MCF 10A (cell line): ENCODE measurements at regions not wholly inside any gene's neighbourhood (a gene's known extent, or its start where the extent isn't known, plus 50 kb on each side); places are given as distances from the start of the nearest gene placed in this dataset.
"Not testable (repeated sequence)": the region's sequence is repeated elsewhere in the genome, so short reads cannot be mapped to it uniquely, and the experiment has no call there.

Experiments
- BruUV-seq: library from RNA; stranded (reverse); fragments of 400-500 nt; replicated peaks from 2 replicates; lab custom pipeline; 2021; lab: Mats Ljungman, UMichigan
- CTCF ChIA-PET: fragments of 300-600 bp; sonication (Branson Sonifier 250); formaldehyde crosslinking; extraction: SDS; loops from one replicate; lab custom pipeline; 2021; ENCODE audit warnings: antibody characterized with exemption, inconsistent platforms; lab: Yijun Ruan, JAX
- POLR2A ChIA-PET: fragments of 300-600, 350-650 bp; sonication (Branson Sonifier 250); formaldehyde crosslinking; extraction: SDS; loops from one replicate; lab custom pipeline; 2020; ENCODE audit warnings: antibody characterized with exemption, inconsistent platforms; lab: Yijun Ruan, JAX
- DNase-seq: peaks from one replicate; pipeline ENCODE4 v3.0.0-alpha.2; 2018; ENCODE audit not compliant: unreplicated experiment
- H3K27ac Mint-ChIP-seq: one replicate; pipeline ENCODE4 v1.8.0; 2022; ENCODE audit warnings: mild to moderate bottlenecking, low read depth, mixed read lengths; ENCODE audit not compliant: unreplicated experiment
- H3K27me3 Mint-ChIP-seq: one replicate; pipeline ENCODE4 v1.8.0; 2022; ENCODE audit warnings: mixed read lengths; ENCODE audit not compliant: insufficient read depth, unreplicated experiment
- H3K36me3 Mint-ChIP-seq: one replicate; pipeline ENCODE4 v1.8.0; 2022; ENCODE audit warnings: mild to moderate bottlenecking, moderate library complexity, mixed read lengths; ENCODE audit not compliant: insufficient read depth, unreplicated experiment
- H3K4me1 Mint-ChIP-seq: one replicate; pipeline ENCODE4 v1.8.0; 2022; ENCODE audit warnings: mixed read lengths; ENCODE audit not compliant: insufficient read depth, unreplicated experiment
- H3K4me3 Mint-ChIP-seq: one replicate; pipeline ENCODE4 v1.8.0; 2022; ENCODE audit warnings: mild to moderate bottlenecking, moderate library complexity, mixed read lengths; ENCODE audit not compliant: unreplicated experiment
- H3K9me3 Mint-ChIP-seq: one replicate; pipeline ENCODE4 v1.8.0; 2022; ENCODE audit warnings: mixed read lengths; ENCODE audit not compliant: unreplicated experiment
- intact Hi-C: fragments of 100-400 bp; cut with micrococcal nuclease; formaldehyde crosslinking; loops from 2 replicates; pipeline ENCODE4 v1.14.1; 2022
- TF ChIP-seq, protein P1 (sequence below): fragments of 200-600 bp; IDR thresholded peaks from one replicate; pipeline ENCODE4 v1.8.0; 2022; ENCODE audit warnings: antibody characterized with exemption, mild to moderate bottlenecking; ENCODE audit not compliant: unreplicated experiment

DNA sequence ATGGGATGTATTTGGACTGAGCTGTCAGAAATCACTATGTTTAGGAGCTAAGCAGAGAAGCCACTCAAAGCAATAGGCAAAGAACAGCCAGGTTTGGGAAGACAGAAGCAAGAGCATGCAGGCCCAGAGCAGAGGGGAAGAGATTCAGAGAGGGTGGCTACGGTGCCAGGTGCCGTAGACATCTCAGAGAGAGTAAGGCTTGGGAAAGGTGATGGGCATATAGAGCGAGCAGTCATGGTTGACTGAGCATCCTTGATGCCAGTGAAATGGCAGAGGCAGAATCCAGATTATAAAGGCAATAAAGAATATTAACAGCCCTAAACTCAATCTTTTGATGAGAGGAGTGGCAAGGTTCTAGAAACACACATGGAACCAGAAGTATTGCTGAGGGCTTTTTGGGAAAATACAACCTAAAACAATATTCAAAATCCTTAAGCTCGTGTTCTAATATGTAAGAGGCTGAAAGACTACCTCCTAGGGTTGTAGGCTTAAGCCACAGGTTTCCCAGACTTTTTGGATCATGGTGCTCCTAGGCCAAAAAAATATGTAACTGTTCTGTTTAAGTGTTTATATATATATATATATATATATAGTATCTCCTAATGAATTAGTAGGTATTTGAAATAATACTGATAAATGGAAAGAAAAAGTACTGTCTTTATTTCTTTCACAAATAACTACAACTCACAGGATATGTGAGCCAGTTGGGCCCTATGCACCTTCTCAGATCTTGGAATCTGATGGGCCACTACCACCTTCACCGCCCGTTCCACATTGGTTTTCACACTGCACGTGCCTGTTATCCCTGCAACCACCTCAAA is 113.3 kb downstream of the MYCN start:
- no TSS peak for BruUV-seq
- DNase-seq, result no peak
- no peaks in the 10 kb centered on the region for H3K36me3 Mint-ChIP-seq
- no peaks in the 10 kb centered on the region for H3K27me3 Mint-ChIP-seq
- intact Hi-C loops, result no loop called here
- TF ChIP-seq, protein P1, sequence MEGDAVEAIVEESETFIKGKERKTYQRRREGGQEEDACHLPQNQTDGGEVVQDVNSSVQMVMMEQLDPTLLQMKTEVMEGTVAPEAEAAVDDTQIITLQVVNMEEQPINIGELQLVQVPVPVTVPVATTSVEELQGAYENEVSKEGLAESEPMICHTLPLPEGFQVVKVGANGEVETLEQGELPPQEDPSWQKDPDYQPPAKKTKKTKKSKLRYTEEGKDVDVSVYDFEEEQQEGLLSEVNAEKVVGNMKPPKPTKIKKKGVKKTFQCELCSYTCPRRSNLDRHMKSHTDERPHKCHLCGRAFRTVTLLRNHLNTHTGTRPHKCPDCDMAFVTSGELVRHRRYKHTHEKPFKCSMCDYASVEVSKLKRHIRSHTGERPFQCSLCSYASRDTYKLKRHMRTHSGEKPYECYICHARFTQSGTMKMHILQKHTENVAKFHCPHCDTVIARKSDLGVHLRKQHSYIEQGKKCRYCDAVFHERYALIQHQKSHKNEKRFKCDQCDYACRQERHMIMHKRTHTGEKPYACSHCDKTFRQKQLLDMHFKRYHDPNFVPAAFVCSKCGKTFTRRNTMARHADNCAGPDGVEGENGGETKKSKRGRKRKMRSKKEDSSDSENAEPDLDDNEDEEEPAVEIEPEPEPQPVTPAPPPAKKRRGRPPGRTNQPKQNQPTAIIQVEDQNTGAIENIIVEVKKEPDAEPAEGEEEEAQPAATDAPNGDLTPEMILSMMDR, result no peak
- ChIA-PET CTCF (interaction anchor here (1.1 kb wide), 1 partner anchor 12 kb away, joined by 3 read pairs; no protein-coding TSS in a partner anchor), POLR2A (no interaction called here)
- H3K27ac Mint-ChIP-seq, result no peak overlapping the region
- no peak overlapping the region for H3K4me3 Mint-ChIP-seq
- H3K4me1 Mint-ChIP-seq, result no peaks in the 10 kb centered on the region
- peaks cover 15% of the 10 kb centered on the region for H3K9me3 Mint-ChIP-seq

DNA sequence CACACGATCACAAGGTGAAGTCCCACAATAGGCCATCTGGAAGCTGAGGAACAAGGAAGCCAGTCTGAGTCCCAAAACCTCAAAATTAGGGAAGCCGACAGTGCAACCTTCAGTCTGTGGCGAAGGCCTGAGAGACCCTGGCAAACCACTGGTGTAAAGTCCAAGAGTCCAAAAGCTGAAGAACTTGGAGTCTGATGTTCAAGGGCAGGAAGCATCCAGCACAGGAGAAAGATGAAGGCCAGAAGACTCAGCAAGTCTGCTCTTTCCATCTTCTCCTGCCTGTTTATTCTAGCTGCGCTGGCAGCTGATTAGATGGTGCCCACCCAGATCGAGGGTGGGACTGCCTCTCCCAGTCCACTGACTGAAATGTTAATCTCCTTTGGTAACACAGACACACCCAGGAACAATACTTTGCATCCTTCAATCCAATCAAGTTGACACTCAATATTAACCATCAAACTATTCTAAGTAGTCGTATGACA is 112.3 kb downstream of the MYCN start:
- DNase-seq, H3K27ac Mint-ChIP-seq, POLR2A ChIA-PET, H3K27me3 Mint-ChIP-seq, H3K36me3 Mint-ChIP-seq, H3K4me1 Mint-ChIP-seq, intact Hi-C loops, BruUV-seq, H3K4me3 Mint-ChIP-seq: not testable (repeated sequence)
- peaks cover 15% of the 10 kb centered on the region for H3K9me3 Mint-ChIP-seq
- CTCF ChIA-PET, result interaction anchor here (1.2 kb wide), 1 partner anchor 113 kb away, joined by 4 read pairs; no protein-coding TSS in a partner anchor

GRCh38 chr2:16051841-16052564 is 111.7 kb downstream of the MYCN start:
- Mint-ChIP-seq H3K4me1 (no peaks in the 10 kb centered on the region), H3K9me3 (peaks cover 11% of the 10 kb centered on the region), H3K4me3 (no peak overlapping the region), H3K27ac (no peak overlapping the region), H3K36me3 (no peaks in the 10 kb centered on the region), H3K27me3 (no peaks in the 10 kb centered on the region)
- DNase-seq, result no peak
- ChIA-PET CTCF (interaction anchor here (1.1 to 1.2 kb wide), 2 partner anchors 19 to 112 kb away, joined by 3 to 4 read pairs; no protein-coding TSS in a partner anchor), POLR2A (no interaction called here)
- intact Hi-C loops, result no loop called here
- TF ChIP-seq, protein P1, result no peak
- no TSS peak for BruUV-seq

GRCh38 chr2:16050908-16051489 is 110.6 kb downstream of the MYCN start:
- Mint-ChIP-seq H3K4me3 (no peak overlapping the region), H3K27ac (no peak overlapping the region), H3K9me3 (peaks cover 7% of the 10 kb centered on the region), H3K27me3 (no peaks in the 10 kb centered on the region), H3K36me3 (no peaks in the 10 kb centered on the region), H3K4me1 (no peaks in the 10 kb centered on the region)
- ChIA-PET POLR2A (no interaction called here), CTCF (interaction anchor here (1.0 to 1.1 kb wide), 2 partner anchors 18 to 112 kb away, joined by 3 read pairs; no protein-coding TSS in a partner anchor)
- intact Hi-C loops, result no loop called here
- BruUV-seq, result no TSS peak
- TF ChIP-seq, protein P1, result no peak
- DNase-seq, result no peak
